ENCODE measurements at regions not wholly inside any gene's neighbourhood (a gene's known extent, or its start where the extent isn't known, plus 50 kb on each side); places are given as distances from the start of the nearest gene placed in this dataset.
A peak's percentile ranks its signal among the peaks of the same experiment; 100 is the strongest.
"Not testable (repeated sequence)": the region's sequence is repeated elsewhere in the genome, so short reads cannot be mapped to it uniquely, and the experiment has no call there.

DNA sequence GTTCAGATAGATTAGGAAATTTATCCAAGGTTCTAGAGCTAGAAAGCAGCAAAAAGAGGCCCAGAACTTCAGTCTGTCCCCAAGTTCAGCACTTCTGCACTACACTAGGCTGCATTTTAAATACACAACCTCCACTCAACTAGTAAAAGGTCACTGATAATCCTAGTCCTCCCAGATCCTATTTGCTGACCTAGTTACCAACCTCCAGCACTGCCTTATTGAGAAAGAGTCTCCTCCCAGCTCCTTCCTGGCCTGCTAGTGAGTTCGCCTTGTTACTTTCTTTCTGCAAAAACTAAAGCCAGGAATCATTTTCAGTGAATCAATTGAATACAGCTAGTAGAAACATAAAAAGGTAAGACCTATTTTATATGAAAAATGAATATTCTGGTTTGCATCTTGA lies 84.1 kb upstream of the ZNF800 start:
- H3K4me3 Mint-ChIP-seq: no peak overlapping the region
- peaks cover 13% of the 10 kb centered on the region for H3K4me1 Mint-ChIP-seq
- no peak overlapping the region for H3K27ac Mint-ChIP-seq
- H3K9me3 Mint-ChIP-seq: no peaks in the 10 kb centered on the region
- DNase-seq: no peak
- no peak for ATAC-seq
- no peaks in the 10 kb centered on the region for H3K27me3 Mint-ChIP-seq

DNA sequence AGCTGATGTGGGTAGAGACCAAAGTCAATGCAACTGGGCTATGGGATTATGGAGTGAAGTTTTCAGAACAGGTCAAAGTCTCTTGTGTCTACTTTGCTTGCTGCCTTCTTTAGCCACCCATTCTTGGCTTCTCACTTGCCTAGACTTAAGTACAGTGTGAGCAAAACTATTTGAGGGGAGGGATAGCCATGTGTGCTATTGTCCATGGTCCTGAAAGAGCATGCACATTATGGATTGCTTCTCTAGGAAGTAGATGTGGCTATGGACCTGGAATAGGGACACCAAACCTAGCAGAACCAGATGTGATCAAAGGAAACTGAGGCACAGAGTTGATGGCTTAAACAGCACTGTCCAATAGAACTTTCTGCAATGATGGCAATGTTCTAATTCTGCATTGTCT lies 81.9 kb upstream of the ZNF800 start:
- no peaks in the 10 kb centered on the region for H3K9me3 Mint-ChIP-seq
- H3K27me3 Mint-ChIP-seq: peaks cover 5% of the 10 kb centered on the region
- no peak for DNase-seq
- no peak for ATAC-seq
- H3K4me3 Mint-ChIP-seq: no peak overlapping the region
- H3K4me1 Mint-ChIP-seq: peaks cover 13% of the 10 kb centered on the region
- H3K27ac Mint-ChIP-seq: no peak overlapping the region

DNA sequence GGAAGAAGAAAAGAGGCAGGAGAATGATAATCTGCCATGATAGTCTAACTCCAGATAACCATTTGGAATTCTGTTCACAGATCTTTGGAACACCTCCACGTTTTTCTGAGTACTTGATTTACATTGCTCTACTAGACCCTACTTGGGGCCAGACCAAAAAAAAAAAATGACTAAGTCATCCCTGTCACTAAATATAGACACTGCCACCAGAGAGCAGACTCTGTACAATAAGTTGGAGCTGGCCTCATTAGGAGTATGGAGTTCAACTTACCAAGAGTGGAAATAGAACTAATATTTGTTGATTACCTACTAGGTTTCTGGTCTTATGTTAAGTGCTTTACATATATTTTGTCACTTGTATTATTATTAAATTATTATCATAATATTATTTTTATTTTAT lies 80.9 kb upstream of the ZNF800 start:
- Mint-ChIP-seq H3K27ac (no peak overlapping the region), H3K4me3 (no peak overlapping the region), H3K4me1 (peaks cover 6% of the 10 kb centered on the region), H3K27me3 (peaks cover 5% of the 10 kb centered on the region), H3K9me3 (no peaks in the 10 kb centered on the region)
- DNase-seq (no peak), ATAC-seq (no peak)

DNA sequence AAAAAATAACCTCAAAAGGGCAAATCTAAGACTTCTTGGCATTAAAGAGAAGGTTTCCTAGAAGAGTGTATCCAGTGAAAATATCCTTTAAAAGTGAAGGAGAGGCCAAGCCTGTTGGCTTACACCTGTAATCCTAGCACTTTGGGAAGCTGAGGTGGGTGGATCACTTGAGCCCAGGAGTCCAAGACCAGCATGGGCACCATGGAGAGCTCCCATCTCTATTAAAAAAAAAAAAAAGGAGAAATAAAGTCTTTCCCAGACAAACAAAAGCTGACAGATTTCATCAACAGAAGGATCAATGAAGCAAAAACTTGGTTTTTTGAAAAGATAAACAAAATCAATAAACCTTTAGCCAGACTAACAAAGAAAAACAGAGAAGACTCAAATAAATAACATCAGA lies 67.6 kb upstream of the ZNF800 start:
- Mint-ChIP-seq H3K4me3 (no peak overlapping the region), H3K9me3 (peaks cover 0 to 15% of the 10 kb centered on the region in 2 donors), H3K27me3 (no peaks in the 10 kb centered on the region), H3K4me1 (no peaks in the 10 kb centered on the region), H3K27ac (no peak overlapping the region)
- ATAC-seq (no peak), DNase-seq (no peak)

DNA sequence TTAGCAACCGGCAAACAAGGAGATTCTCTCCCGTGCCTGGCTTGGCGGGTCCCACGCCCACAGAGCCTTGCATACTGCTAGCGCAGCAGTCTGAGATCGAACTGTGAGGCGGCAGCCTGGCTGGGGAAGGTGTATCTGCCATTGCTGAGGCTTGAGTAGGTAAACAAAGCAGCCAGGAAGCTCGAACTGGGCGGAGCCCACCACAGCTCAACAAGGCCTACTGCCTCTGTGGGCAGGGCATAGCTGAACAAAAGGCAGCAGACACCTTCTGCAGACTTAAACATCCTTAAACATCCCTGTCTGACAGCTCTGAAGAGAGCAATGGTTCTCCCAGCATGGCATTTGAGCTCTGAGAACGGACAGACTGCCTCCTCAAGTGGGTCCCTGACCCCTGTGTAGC lies 58.8 kb upstream of the ZNF800 start:
- not testable (repeated sequence) for DNase-seq, H3K4me1 Mint-ChIP-seq, ATAC-seq, H3K27ac Mint-ChIP-seq, H3K9me3 Mint-ChIP-seq, H3K4me3 Mint-ChIP-seq
- peaks cover 11% of the 10 kb centered on the region for H3K27me3 Mint-ChIP-seq

DNA sequence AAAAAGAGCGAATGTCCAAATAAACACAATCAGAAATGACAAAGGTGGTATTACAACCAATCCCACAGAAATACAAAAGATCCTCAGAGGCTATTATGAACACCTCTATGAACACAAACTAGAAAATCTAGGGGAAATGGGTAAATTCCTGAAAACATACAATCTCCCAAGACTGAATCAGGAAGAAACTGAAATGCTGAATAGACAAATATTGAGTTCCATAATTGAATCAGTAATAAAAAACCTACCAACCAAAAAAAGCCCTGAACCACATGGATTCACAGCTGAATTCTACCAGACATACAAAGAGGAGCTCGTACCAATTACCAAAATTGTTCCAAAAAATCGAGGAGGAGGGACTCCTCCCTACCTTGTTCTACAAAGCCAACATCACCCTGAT lies 56.1 kb upstream of the ZNF800 start:
- H3K4me1 Mint-ChIP-seq: peaks cover 10% of the 10 kb centered on the region
- H3K9me3 Mint-ChIP-seq: peaks cover 0 to 7% of the 10 kb centered on the region in 2 donors
- no peak overlapping the region for H3K4me3 Mint-ChIP-seq
- no peak overlapping the region for H3K27ac Mint-ChIP-seq
- H3K27me3 Mint-ChIP-seq: peaks cover 11% of the 10 kb centered on the region
- ATAC-seq (no peak), DNase-seq (no peak)

DNA sequence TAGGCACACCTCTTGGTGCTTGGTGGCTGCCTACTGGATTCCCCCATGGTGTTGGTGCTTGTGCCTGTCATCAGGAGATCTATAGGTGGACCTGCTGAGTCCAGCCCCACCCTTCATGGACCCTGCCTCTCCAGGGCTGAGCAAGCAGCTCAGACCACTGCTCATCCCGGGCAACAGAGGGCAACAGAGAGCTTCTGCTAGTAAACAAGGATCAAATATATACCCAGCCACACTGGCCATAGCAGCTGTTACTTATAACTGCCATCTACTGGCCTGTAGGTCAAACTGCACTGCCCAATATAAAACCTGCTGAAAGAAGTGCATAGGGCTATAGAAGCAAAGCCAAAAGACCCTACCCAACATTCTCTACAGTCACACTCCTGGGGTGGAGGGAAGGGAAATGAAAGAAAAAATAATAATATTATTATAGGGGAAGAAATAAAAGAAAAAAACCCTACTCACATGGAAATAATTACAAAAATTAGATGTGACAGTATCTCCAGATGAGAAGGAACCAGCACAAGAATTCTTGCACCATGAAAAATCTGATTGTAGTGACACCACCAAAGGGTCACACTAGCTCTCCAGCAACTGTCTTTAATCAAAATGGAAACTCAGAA lies 54.9 kb upstream of the ZNF800 start:
- ATAC-seq (peak; percentile 99), DNase-seq (peak; percentile 40 to 67)
- Mint-ChIP-seq H3K4me1 (peaks cover 10% of the 10 kb centered on the region), H3K4me3 (no peak overlapping the region), H3K9me3 (peaks cover 0 to 7% of the 10 kb centered on the region in 2 donors), H3K27me3 (peaks cover 11% of the 10 kb centered on the region), H3K27ac (peak overlapping the region in 1 of 2 donors; percentile 33)

DNA sequence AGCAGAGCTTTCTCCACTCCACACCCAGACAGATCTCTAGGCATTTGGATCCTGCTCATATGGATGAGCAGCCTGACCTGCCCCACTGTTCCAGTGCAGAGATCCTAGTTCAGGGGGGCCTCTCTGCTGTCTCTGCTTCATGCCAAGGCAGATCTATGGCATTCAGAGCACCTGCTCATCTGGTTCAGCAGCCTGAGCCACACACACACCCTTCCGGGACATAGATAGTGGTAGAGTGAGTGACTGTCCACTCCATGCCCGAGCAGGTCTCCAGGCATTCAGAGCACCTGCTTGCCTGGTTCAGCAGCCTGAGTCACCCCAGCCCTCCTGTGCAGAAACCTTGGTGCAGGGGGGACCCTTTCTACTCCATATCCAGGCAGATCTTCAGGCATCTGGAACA lies 54.3 kb upstream of the ZNF800 start:
- Mint-ChIP-seq H3K27ac (no peak overlapping the region), H3K27me3 (peaks cover 11% of the 10 kb centered on the region), H3K4me1 (peaks cover 10% of the 10 kb centered on the region), H3K4me3 (no peak overlapping the region), H3K9me3 (peaks cover 0 to under 1% of the 10 kb centered on the region in 2 donors)
- ATAC-seq (no peak), DNase-seq (no peak)
